HEK293T (cell line): ENCODE measurements at regions not wholly inside any gene's neighbourhood (a gene's known extent, or its start where the extent isn't known, plus 50 kb on each side); places are given as distances from the start of the nearest gene placed in this dataset.

ENCODE experiments used
- FOXM1 ChIP-seq: fragments of 450-650 bp; IDR thresholded peaks from 2 replicates; pipeline ENCODE4 v1.6.1; 2017; ENCODE audit warnings: mild to moderate bottlenecking, borderline replicate concordance
- SP1 ChIP-seq: fragments of 450-650 bp; IDR thresholded peaks from 2 replicates; pipeline ENCODE4 v1.6.1; 2017
- SUZ12 ChIP-seq: fragments of 450-650 bp; IDR thresholded peaks from 2 replicates; pipeline ENCODE4 v1.6.1; 2016; ENCODE audit warnings: mild to moderate bottlenecking
- TF ChIP-seq, protein P1 (sequence below): fragments of 450-650 bp; IDR thresholded peaks from 2 replicates; pipeline ENCODE4 v1.6.1; 2016

DNA sequence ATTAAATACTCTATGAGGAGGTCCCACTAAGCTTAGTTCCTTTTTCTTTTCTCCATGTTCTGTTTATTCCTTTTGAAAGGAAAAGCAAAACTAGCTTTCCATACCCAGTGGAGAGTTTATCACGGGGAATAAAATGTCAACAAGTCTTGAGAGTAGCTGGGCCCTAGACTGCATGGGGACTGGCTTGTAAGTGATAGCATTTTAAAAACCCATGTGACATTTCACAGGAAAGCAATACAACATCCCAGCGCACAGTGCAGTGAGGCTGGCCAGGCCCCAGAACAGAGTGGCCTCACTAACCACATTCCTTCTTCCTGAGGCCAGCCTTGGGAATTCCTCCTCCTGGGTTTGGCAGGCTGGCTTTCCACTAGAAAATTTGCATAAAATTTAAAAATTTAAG, 149.8 kb downstream of the DLEU7 start:
- no peak for TF ChIP-seq SUZ12
- TF ChIP-seq SP1: no peak
- TF ChIP-seq, protein P1, sequence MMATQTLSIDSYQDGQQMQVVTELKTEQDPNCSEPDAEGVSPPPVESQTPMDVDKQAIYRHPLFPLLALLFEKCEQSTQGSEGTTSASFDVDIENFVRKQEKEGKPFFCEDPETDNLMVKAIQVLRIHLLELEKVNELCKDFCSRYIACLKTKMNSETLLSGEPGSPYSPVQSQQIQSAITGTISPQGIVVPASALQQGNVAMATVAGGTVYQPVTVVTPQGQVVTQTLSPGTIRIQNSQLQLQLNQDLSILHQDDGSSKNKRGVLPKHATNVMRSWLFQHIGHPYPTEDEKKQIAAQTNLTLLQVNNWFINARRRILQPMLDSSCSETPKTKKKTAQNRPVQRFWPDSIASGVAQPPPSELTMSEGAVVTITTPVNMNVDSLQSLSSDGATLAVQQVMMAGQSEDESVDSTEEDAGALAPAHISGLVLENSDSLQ: no peak
- TF ChIP-seq FOXM1: no peak
